ENCODE measurements at regions not wholly inside any gene's neighbourhood (a gene's known extent, or its start where the extent isn't known, plus 50 kb on each side); places are given as distances from the start of the nearest gene placed in this dataset.

DNA sequence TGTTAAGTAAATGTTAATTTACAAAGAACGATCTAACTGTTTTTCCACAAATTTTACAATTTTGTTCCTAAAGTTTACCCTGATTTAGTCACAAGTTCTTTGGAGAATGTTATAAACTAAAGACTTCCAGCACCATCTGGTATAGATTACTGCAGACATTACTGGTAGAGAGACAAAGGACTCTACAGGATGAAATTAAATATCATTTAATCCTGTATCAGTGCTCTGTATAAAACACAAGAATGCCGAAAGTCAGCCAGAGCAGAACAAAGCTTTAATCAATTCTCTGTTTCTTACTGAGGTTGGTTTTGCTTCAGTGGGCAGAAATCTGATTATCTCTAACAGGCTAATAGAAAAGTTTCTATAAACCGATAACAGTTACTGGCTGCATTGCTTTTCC is 763.6 kb downstream of the TENT5A start:
- TF ChIP-seq, protein P1, sequence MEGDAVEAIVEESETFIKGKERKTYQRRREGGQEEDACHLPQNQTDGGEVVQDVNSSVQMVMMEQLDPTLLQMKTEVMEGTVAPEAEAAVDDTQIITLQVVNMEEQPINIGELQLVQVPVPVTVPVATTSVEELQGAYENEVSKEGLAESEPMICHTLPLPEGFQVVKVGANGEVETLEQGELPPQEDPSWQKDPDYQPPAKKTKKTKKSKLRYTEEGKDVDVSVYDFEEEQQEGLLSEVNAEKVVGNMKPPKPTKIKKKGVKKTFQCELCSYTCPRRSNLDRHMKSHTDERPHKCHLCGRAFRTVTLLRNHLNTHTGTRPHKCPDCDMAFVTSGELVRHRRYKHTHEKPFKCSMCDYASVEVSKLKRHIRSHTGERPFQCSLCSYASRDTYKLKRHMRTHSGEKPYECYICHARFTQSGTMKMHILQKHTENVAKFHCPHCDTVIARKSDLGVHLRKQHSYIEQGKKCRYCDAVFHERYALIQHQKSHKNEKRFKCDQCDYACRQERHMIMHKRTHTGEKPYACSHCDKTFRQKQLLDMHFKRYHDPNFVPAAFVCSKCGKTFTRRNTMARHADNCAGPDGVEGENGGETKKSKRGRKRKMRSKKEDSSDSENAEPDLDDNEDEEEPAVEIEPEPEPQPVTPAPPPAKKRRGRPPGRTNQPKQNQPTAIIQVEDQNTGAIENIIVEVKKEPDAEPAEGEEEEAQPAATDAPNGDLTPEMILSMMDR (IDR thresholded peaks at IDR 0.05; ENCODE audit: low read depth, low read length), result no peak
- TF ChIP-seq MYC (IDR thresholded peaks at IDR 0.05; ENCODE audit: low read depth, low read length) (no peak), POLR2A (IDR thresholded peaks at IDR 0.05; ENCODE audit: extremely low read depth, insufficient read length) (no peak)
- TF ChIP-seq, protein P2, sequence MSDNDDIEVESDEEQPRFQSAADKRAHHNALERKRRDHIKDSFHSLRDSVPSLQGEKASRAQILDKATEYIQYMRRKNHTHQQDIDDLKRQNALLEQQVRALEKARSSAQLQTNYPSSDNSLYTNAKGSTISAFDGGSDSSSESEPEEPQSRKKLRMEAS (IDR thresholded peaks at IDR 0.05; ENCODE audit: low read depth, low read length), result no peak

All from NB4 (cell line).